NB4 (cell line): ENCODE measurements at regions not wholly inside any gene's neighbourhood (a gene's known extent, or its start where the extent isn't known, plus 50 kb on each side); places are given as distances from the start of the nearest gene placed in this dataset.

Experiments used
- DNase-seq: peaks from one replicate; pipeline ENCODE4 v3.0.0; 2010; ENCODE audit warnings: low read depth
- H3K4me3 ChIP-seq: one replicate; pipeline ENCODE4 v1.5.1; 2011; ENCODE audit warnings: mild to moderate bottlenecking, low read depth, low read length, moderate library complexity
- MYC ChIP-seq: IDR thresholded peaks from 2 replicates; pipeline ENCODE4 v1.6.1; 2011; ENCODE audit warnings: low read depth, low read length
- POLR2A ChIP-seq: IDR thresholded peaks from 2 replicates; pipeline ENCODE4 v1.6.1; 2011; ENCODE audit warnings: mild to moderate bottlenecking; ENCODE audit not compliant: insufficient read length; ENCODE audit errors: extremely low read depth
- TF ChIP-seq, protein P1 (sequence below): IDR thresholded peaks from one replicate; pipeline ENCODE4 v1.5.1; 2012; ENCODE audit warnings: low read depth, low read length
- TF ChIP-seq, protein P2 (sequence below): IDR thresholded peaks from 2 replicates; pipeline ENCODE4 v1.6.1; 2011; ENCODE audit warnings: low read depth, low read length

DNA sequence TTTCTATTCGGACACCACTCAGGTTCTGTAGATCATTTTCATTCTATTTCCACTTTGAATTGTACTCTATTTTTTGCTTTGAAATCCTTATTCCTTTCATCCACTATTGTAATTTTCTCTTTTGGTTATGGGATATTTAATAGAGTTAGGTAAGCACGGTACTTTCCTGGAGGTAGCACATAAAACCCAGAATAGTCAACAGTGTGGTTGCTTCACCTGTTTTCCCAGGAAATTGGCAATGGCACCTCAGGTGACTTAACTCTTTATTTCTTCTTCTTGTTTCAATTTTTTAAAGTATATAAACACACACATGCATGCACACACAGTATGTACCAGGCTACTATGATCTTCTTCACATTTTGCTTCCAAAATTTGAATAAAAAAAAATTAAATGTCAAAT, 682.0 kb upstream of the TMEFF2 start:
- TF ChIP-seq POLR2A (no peak), MYC (no peak)
- TF ChIP-seq, protein P1, sequence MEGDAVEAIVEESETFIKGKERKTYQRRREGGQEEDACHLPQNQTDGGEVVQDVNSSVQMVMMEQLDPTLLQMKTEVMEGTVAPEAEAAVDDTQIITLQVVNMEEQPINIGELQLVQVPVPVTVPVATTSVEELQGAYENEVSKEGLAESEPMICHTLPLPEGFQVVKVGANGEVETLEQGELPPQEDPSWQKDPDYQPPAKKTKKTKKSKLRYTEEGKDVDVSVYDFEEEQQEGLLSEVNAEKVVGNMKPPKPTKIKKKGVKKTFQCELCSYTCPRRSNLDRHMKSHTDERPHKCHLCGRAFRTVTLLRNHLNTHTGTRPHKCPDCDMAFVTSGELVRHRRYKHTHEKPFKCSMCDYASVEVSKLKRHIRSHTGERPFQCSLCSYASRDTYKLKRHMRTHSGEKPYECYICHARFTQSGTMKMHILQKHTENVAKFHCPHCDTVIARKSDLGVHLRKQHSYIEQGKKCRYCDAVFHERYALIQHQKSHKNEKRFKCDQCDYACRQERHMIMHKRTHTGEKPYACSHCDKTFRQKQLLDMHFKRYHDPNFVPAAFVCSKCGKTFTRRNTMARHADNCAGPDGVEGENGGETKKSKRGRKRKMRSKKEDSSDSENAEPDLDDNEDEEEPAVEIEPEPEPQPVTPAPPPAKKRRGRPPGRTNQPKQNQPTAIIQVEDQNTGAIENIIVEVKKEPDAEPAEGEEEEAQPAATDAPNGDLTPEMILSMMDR = no peak
- H3K4me3 ChIP-seq = no peak overlapping the region
- no peak for DNase-seq

DNA sequence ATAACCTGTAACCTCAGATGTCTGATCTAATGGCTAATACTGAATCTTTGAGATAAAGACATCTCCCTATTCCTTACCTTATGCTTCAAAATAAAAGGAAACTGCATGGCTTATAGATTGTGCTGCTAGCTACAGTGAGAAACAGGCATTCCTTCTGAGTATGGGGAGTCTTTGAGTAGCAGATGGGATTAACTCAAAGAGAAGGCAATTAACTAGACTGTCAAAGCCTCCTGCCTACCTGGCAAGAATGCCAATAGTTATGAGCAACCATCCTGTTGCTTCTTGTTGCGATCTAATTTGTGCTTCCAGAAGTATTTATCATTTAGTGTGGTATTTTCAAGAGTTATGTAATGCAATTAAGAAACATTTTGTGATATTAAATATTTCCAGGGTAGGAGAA, 660.0 kb upstream of the TMEFF2 start:
- H3K4me3 ChIP-seq = no peak overlapping the region
- DNase-seq = no peak
- TF ChIP-seq, protein P1 = no peak
- TF ChIP-seq, protein P2, sequence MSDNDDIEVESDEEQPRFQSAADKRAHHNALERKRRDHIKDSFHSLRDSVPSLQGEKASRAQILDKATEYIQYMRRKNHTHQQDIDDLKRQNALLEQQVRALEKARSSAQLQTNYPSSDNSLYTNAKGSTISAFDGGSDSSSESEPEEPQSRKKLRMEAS = no peak
- no peak for TF ChIP-seq POLR2A
- no peak for TF ChIP-seq MYC

DNA sequence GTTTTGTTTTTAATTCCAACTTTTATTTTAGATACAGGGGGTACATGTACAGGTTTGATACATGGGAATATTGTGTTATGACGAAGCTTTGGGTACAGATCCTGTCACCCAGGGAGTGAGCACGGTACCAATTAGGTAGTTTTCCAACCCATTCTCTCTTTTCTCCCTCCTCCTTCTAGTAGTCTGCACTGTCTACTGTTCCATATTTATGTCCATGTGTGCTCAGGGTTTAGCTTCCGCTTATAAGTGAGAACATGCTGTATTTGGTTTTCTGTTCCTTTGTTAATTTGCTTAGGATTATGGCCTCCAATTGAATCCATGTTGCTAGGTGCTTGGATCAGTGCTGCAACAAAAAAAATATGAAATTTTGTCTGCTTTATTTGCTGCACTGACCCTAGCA, 659.3 kb upstream of the TMEFF2 start:
- no peak for DNase-seq
- H3K4me3 ChIP-seq = no peak overlapping the region
- TF ChIP-seq, protein P1 = no peak
- no peak for TF ChIP-seq POLR2A
- TF ChIP-seq MYC = no peak
- TF ChIP-seq, protein P2 = no peak

DNA sequence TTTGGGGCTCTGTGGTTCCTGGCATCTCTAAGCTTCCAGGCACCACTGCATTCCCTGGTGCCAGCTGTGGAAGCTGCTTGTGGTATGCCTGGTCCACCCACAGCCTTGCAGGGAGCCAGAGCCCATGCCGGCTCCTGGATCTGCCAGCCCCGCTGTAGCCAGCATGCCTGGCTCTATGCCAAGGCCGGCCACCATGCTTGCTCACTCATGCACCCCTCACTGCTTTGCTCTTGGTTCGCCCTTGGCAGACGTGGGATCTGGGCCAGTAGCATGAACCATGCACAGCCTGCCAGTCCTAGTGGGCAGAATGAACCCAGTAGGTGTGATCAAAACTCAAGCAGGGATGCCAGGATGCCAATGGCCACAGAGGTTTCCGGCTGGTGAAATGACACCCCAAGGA, 634.2 kb upstream of the TMEFF2 start:
- DNase-seq = no peak
- TF ChIP-seq, protein P2 = no peak
- TF ChIP-seq MYC (no peak), POLR2A (no peak)
- TF ChIP-seq, protein P1 = no peak
- H3K4me3 ChIP-seq = no peak overlapping the region

DNA sequence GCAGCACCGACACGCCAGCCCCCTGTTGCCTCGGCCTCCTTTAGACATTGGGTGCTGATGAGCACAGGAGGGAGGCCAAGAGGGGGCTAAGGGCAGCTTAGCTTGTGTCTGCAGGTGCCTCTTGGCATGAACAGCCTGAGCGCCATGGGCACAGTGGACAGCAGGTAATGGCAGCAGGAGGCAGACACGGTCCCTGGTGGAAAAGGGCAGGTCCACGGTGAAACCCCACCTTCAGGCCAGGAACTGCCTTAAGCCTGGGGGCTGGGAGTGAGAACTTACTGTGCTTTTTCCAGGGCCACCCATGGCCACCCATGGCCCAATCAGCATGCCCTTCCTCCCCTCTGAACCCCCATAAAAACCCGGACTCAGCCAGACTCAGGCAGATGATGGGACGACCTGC, 633.4 kb upstream of the TMEFF2 start:
- TF ChIP-seq POLR2A (no peak), MYC (no peak)
- TF ChIP-seq, protein P2 = no peak
- TF ChIP-seq, protein P1 = no peak
- DNase-seq = no peak

DNA sequence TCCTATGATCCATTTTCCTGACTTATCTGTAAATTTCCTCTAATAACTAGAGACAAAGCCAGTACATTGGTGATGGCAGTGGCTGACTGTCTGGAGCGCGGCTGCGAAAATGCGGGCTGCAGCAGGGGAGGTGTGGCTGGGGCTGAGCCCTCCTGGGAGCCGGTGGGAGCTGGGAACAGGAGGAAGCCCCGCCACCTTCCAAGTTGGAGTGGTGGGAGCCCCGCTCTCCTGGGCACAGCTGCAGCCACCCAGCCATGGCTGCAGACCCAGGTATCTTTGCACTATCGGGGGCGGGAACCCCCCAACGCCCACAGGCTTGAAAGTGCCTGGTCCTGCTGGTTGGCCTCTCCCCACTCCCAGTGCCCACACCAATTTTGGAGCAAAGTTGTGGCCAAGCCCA, 633.0 kb upstream of the TMEFF2 start:
- DNase-seq = no peak
- H3K4me3 ChIP-seq = no peak overlapping the region
- TF ChIP-seq, protein P1 = no peak
- TF ChIP-seq POLR2A (no peak), MYC (no peak)
- TF ChIP-seq, protein P2 = no peak

More for the DNA sequence above, 633.4 kb upstream of the TMEFF2 start:
- no peak overlapping the region for H3K4me3 ChIP-seq
